ENCODE measurements at regions not wholly inside any gene's neighbourhood (a gene's known extent, or its start where the extent isn't known, plus 50 kb on each side); places are given as distances from the start of the nearest gene placed in this dataset.

DNA sequence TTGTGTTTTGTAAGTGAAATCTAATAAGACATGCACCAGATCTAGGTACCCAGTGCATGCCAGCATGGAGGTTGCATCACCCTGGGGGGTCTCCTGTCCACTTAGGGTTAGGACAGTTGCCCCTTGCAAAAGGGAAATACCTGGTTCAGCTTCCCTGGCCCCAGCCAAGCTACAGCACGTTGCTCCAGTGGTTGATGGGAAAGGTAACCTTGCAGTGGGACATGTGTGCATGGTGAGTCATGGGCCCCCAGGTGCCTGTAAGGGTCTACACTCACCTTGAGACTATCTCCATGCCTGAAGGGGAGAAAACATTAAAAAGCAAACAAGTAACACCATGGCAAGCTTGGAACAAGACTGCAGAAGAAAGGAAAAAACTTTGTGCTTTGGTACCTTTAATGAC lies 143.9 kb downstream of the LSM5 start:
- no peak for ATAC-seq
- WGBS (ENCODE audit: insufficient coverage, insufficient replicate concordance, low lambda C conversion rate, missing lambda C conversion rate), result 0% methylated on average over 1 of the region's 1 CpG
- Histone ChIP-seq H3K79me2 (ENCODE audit: control insufficient read depth, insufficient read depth, low read length) (no peaks in the 10 kb centered on the region), H3K4me3 (no peak overlapping the region), H3K27ac (ENCODE audit: control insufficient read depth, insufficient read depth) (no peak overlapping the region), H4K20me1 (ENCODE audit: control insufficient read depth, insufficient read depth) (no peaks in the 10 kb centered on the region), H2AFZ (ENCODE audit: control insufficient read depth, low read depth, low read length) (no peak overlapping the region), H3K9me3 (replicated peaks; ENCODE audit: control insufficient read depth, insufficient read depth, low read length) (no peaks in the 10 kb centered on the region), H3K36me3 (ENCODE audit: control insufficient read depth in 2 of 2, insufficient read depth in 2 of 2, low read length in 1 of 2) (no peaks in the 10 kb centered on the region), H3K4me1 (ENCODE audit: control insufficient read depth, insufficient read depth, low read length) (no peaks in the 10 kb centered on the region), H3K4me2 (ENCODE audit: control insufficient read depth, insufficient read depth) (no peak overlapping the region), H3K27me3 (replicated peaks in 1 of 2; ENCODE audit: control insufficient read depth in 2 of 2, insufficient read depth in 2 of 2, low read length in 1 of 2) (no peaks in the 10 kb centered on the region), H3K9ac (ENCODE audit: control insufficient read depth, insufficient read depth, low read length) (no peak overlapping the region)
- RAD21 ChIA-PET (ENCODE audit: unreplicated experiment), result no interaction called here
- TF ChIP-seq NFIC (IDR thresholded peaks at IDR 0.05; ENCODE audit: low read depth, low read length), result no peak
- TF ChIP-seq, protein P1, sequence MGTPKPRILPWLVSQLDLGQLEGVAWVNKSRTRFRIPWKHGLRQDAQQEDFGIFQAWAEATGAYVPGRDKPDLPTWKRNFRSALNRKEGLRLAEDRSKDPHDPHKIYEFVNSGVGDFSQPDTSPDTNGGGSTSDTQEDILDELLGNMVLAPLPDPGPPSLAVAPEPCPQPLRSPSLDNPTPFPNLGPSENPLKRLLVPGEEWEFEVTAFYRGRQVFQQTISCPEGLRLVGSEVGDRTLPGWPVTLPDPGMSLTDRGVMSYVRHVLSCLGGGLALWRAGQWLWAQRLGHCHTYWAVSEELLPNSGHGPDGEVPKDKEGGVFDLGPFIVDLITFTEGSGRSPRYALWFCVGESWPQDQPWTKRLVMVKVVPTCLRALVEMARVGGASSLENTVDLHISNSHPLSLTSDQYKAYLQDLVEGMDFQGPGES (IDR thresholded peaks at IDR 0.05), result no peak
- no peak for TF ChIP-seq SREBF1 (IDR thresholded peaks at IDR 0.05; ENCODE audit: low read length)
- no peak for TF ChIP-seq TCF7 (IDR thresholded peaks at IDR 0.05; ENCODE audit: borderline replicate concordance)
- TF ChIP-seq NFYB (IDR thresholded peaks at IDR 0.05; ENCODE audit: insufficient read depth, low read depth, low read length), result no peak
- no peak for TF ChIP-seq FOXK2 (IDR thresholded peaks at IDR 0.05)
- TF ChIP-seq PML (IDR thresholded peaks at IDR 0.05; ENCODE audit: low read length), result no peak
- no peak for TF ChIP-seq TAF1 (IDR thresholded peaks at IDR 0.05; ENCODE audit: borderline replicate concordance, low read depth, low read length)
- TF ChIP-seq KAT2A (conservative IDR thresholded peaks at IDR 0.05; ENCODE audit: control insufficient read depth, low read depth, low read length), result no peak
- no peak for TF ChIP-seq ESRRA (IDR thresholded peaks at IDR 0.05; ENCODE audit: low read length)
- TF ChIP-seq, protein P2, sequence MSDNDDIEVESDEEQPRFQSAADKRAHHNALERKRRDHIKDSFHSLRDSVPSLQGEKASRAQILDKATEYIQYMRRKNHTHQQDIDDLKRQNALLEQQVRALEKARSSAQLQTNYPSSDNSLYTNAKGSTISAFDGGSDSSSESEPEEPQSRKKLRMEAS (IDR thresholded peaks at IDR 0.05; ENCODE audit: low read depth, low read length), result no peak
- TF ChIP-seq DPF2 (IDR thresholded peaks at IDR 0.05), result no peak
- TF ChIP-seq HDGF (IDR thresholded peaks at IDR 0.05), result no peak
- no peak for TF ChIP-seq SUZ12 (IDR thresholded peaks at IDR 0.05; ENCODE audit: unreplicated experiment)
- no peak for TF ChIP-seq E2F8 (IDR thresholded peaks at IDR 0.05; ENCODE audit: low read depth, partially characterized antibody)
- TF ChIP-seq BACH1 (IDR thresholded peaks at IDR 0.05; ENCODE audit: borderline replicate concordance), result no peak
- TF ChIP-seq ZNF24 (IDR thresholded peaks at IDR 0.05), result no peak
- no peak for TF ChIP-seq SRF (IDR thresholded peaks at IDR 0.05; ENCODE audit: low read depth in 2 of 2, low read length in 2 of 2)
- CTCF ChIA-PET, result interaction anchor here (1.0 kb wide), 1 partner anchor 135 kb away, joined by 10 read pairs; no protein-coding TSS in a partner anchor
- DNase-seq (ENCODE audit: low read depth, low spot score), result no peak
- in situ Hi-C loops (cut with MboI) (loop anchor here (5.0 kb wide), 1 partner anchor 134 kb away; no protein-coding TSS in a partner anchor), intact Hi-C loops (cut with micrococcal nuclease; ENCODE audit: unreplicated experiment) (loop anchor here (2.0 to 5.0 kb wide), 2 partner anchors 131 to 601 kb away; no protein-coding TSS in a partner anchor)
- no peak for FAIRE-seq
- POLR2A ChIA-PET, result no interaction called here
- SMC1A ChIA-PET (ENCODE audit: uncharacterized antibody, unreplicated experiment), result no interaction called here
- BruUV-seq (replicated peaks), result no TSS peak
